Thyroid gland (tissue), 4 donors: ENCODE measurements at regions not wholly inside any gene's neighbourhood (a gene's known extent, or its start where the extent isn't known, plus 50 kb on each side); places are given as distances from the start of the nearest gene placed in this dataset.

Experiments
- POLR2A ChIP-seq, 2 donors: fragments of 450-650 bp; IDR thresholded peaks; one replicate each; pipeline ENCODE4 v1.6.1; 2017; ENCODE audit warnings: antibody characterized with exemption in 2 of 2, mild to moderate bottlenecking in 2 of 2, moderate library complexity in 1 of 2
- TF ChIP-seq, protein P1 (sequence below), 6 experiments: fragments of 200-600 bp in 3 of 6; fragments of 450-650 bp in 3 of 6; sonication (generic) in 3 of 6; IDR thresholded peaks; one replicate each; pipeline ENCODE4 v1.5.1; 2016 to 2019; ENCODE audit warnings: antibody characterized with exemption in 6 of 6, mild to moderate bottlenecking in 2 of 6, inconsistent platforms in 1 of 6, moderate library complexity in 1 of 6

DNA sequence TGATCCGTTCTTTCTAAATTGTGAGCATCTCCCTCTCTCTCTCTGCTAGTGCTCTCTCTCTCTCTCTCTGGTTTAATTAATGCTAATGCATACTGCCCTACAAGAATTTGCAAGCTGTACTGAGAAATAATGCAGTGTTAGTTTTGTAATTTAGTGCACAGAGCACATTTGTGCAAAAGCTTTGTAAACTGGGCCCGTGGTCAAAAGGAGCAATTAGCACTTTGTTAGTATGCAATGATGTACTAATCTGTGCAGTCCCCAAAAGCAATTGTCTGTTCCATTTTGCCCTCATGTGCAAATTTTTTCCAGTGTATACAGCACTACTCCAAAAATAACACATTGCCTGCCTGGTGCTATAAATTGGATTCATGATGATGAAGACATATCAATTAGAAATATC lies 184.6 kb upstream of the CMC1 start:
- no peak for TF ChIP-seq POLR2A (IDR thresholded peaks at IDR 0.05)
- TF ChIP-seq, protein P1, sequence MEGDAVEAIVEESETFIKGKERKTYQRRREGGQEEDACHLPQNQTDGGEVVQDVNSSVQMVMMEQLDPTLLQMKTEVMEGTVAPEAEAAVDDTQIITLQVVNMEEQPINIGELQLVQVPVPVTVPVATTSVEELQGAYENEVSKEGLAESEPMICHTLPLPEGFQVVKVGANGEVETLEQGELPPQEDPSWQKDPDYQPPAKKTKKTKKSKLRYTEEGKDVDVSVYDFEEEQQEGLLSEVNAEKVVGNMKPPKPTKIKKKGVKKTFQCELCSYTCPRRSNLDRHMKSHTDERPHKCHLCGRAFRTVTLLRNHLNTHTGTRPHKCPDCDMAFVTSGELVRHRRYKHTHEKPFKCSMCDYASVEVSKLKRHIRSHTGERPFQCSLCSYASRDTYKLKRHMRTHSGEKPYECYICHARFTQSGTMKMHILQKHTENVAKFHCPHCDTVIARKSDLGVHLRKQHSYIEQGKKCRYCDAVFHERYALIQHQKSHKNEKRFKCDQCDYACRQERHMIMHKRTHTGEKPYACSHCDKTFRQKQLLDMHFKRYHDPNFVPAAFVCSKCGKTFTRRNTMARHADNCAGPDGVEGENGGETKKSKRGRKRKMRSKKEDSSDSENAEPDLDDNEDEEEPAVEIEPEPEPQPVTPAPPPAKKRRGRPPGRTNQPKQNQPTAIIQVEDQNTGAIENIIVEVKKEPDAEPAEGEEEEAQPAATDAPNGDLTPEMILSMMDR (IDR thresholded peaks at IDR 0.05) = no peak
